ENCODE measurements at regions not wholly inside any gene's neighbourhood (a gene's known extent, or its start where the extent isn't known, plus 50 kb on each side); places are given as distances from the start of the nearest gene placed in this dataset.

- ChIA-PET CTCF (interaction anchor here (1.4 kb wide), 1 partner anchor 32 kb away, joined by 4 read pairs; no protein-coding TSS in a partner anchor), POLR2A (no interaction called here)
- TF ChIP-seq CTCF (IDR thresholded peaks at IDR 0.05; ENCODE audit: control extremely low read depth, extremely low read depth, low read depth, missing control alignments) = no peak
- DNase-seq (ENCODE audit: extremely low spot score) = no peak
These were observed 264.2 kb downstream of the THBS2 start for GRCh38 chr6:168989421-168989820.

- TF ChIP-seq CTCF (IDR thresholded peaks at IDR 0.05; ENCODE audit: control extremely low read depth, extremely low read depth, low read depth, missing control alignments) = no peak
- ChIA-PET POLR2A (no interaction called here), CTCF (no interaction called here)
- DNase-seq (ENCODE audit: extremely low spot score) = no peak
These were observed 264.8 kb downstream of the THBS2 start for GRCh38 chr6:168988801-168989200.

- TF ChIP-seq CTCF (IDR thresholded peaks at IDR 0.05; ENCODE audit: control extremely low read depth, extremely low read depth, low read depth, missing control alignments) = no peak
- DNase-seq (ENCODE audit: extremely low spot score) = no peak
- ChIA-PET CTCF (no interaction called here), POLR2A (no interaction called here)
These were observed 265.4 kb downstream of the THBS2 start for GRCh38 chr6:168988280-168988679.

- ChIA-PET POLR2A (no interaction called here), CTCF (no interaction called here)
- TF ChIP-seq CTCF (IDR thresholded peaks at IDR 0.05; ENCODE audit: control extremely low read depth, extremely low read depth, low read depth, missing control alignments) = no peak
- no peak for DNase-seq (ENCODE audit: extremely low spot score)
These were observed 267.9 kb downstream of the THBS2 start for GRCh38 chr6:168985705-168986104.

DNA sequence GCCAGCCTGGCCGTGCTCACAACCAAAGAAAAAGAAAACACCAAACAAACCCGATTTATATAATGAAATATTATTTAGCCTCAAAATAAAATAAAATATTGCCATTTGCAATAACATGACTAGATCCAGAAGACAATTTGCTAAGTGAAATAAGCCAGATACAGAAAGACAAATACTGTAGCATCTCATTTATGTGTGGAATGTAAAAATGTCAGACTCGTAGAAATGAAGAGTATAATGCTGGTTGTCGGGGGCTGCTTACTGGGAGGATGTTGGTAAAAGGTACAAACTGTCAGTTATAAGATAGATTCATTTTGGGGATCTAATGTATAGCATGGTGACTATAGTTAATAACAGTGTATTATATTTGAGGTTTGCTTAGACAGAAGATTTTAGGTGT, 269.7 kb downstream of the THBS2 start:
- ChIA-PET POLR2A (no interaction called here), CTCF (interaction anchor here (1.6 kb wide), 1 partner anchor 12 kb away, joined by 3 read pairs; no protein-coding TSS in a partner anchor)

GRCh38 chr6:168981187-168981586, 272.5 kb downstream of the THBS2 start:
- no peak for DNase-seq (ENCODE audit: extremely low spot score)
- POLR2A ChIA-PET = no interaction called here
- no peak for TF ChIP-seq CTCF (IDR thresholded peaks at IDR 0.05; ENCODE audit: control extremely low read depth, extremely low read depth, low read depth, missing control alignments)
- CTCF ChIA-PET = no interaction called here

More for the DNA sequence above, 269.7 kb downstream of the THBS2 start:
- no peak for TF ChIP-seq CTCF (IDR thresholded peaks at IDR 0.05; ENCODE audit: control extremely low read depth, extremely low read depth, low read depth, missing control alignments)
- DNase-seq (ENCODE audit: extremely low spot score) = no peak

- no peak for DNase-seq (ENCODE audit: extremely low spot score)
- CTCF ChIA-PET = no interaction called here
- POLR2A ChIA-PET = no interaction called here
- TF ChIP-seq CTCF (IDR thresholded peaks at IDR 0.05; ENCODE audit: control extremely low read depth, extremely low read depth, low read depth, missing control alignments) = no peak
These were observed 274.4 kb downstream of the THBS2 start for GRCh38 chr6:168979254-168979653.

Measured in GM10248 (cell line).